K562 (cell line): ENCODE measurements at regions not wholly inside any gene's neighbourhood (a gene's known extent, or its start where the extent isn't known, plus 50 kb on each side); places are given as distances from the start of the nearest gene placed in this dataset.

Experiments
- CREB3 ChIP-seq: fragments of 450-650 bp; conservative IDR thresholded peaks from 2 replicates; pipeline ENCODE4 v1.6.1; 2016; ENCODE audit warnings: missing genetic modification characterization, low read depth, mild to moderate bottlenecking, missing compliant biosample characterization, moderate library complexity
- PCBP2 ChIP-seq: fragments of 200-400 bp; formaldehyde crosslinking; IDR thresholded peaks from 2 replicates; pipeline ENCODE4 v1.6.1; 2018; ENCODE audit warnings: low read length, low read depth, mild to moderate bottlenecking, moderate library complexity; ENCODE audit not compliant: poor library complexity, severe bottlenecking
- PPARD ChIP-seq: fragments of 250-450 bp; sonication (Bioruptor Pico); IDR thresholded peaks from 2 replicates; pipeline ENCODE4 v1.8.0; 2022; ENCODE audit warnings: inconsistent platforms, mild to moderate bottlenecking, moderate library complexity
- PTBP1 ChIP-seq: fragments of 200-400 bp; formaldehyde crosslinking; IDR thresholded peaks from 2 replicates; pipeline ENCODE4 v1.6.1; 2017; ENCODE audit warnings: low read depth, low read length
- RAD51 ChIP-seq: fragments of 450-650 bp; IDR thresholded peaks from 2 replicates; pipeline ENCODE4 v1.7.1; 2016; ENCODE audit warnings: low read depth, mild to moderate bottlenecking, borderline replicate concordance
- RB1 ChIP-seq: fragments of 450-650 bp; IDR thresholded peaks from 2 replicates; pipeline ENCODE4 v1.6.1; 2017; ENCODE audit warnings: low read depth, mild to moderate bottlenecking
- RFX5 ChIP-seq: IDR thresholded peaks from 2 replicates; pipeline ENCODE4 v1.6.1; 2011; ENCODE audit warnings: low read depth, mild to moderate bottlenecking, improper control_type of control experiment, low read length
- ZFP36 ChIP-seq: fragments of 150-350 bp; IDR thresholded peaks from 2 replicates; pipeline ENCODE4 v1.6.1; 2018; ENCODE audit warnings: low read length, low read depth; ENCODE audit not compliant: partially characterized antibody
- ZNF589 ChIP-seq: fragments of 200-800 bp; sonication (Bioruptor generic); IDR thresholded peaks from 2 replicates; pipeline ENCODE4 v1.6.1; 2016; ENCODE audit warnings: low read depth, missing genetic modification characterization, missing compliant biosample characterization
- TF ChIP-seq, protein P1 (sequence below), 3 experiments: IDR thresholded peaks in 2 of 3; conservative IDR thresholded peaks in 1 of 3; 2 replicates each; pipeline ENCODE4 v1.5.1; 2011 to 2012; ENCODE audit warnings: low read length in 3 of 3, mild to moderate bottlenecking in 3 of 3, control low read depth in 2 of 3, improper control_type of control experiment in 1 of 3, inconsistent platforms in 1 of 3, low read depth in 1 of 3, mixed read lengths in 1 of 3, moderate library complexity in 1 of 3; ENCODE audit not compliant: insufficient read depth in 2 of 3

GRCh38 chr17:79470754-79471153 lies 140.1 kb downstream of the RBFOX3 start:
- TF ChIP-seq RAD51: no peak
- no peak for TF ChIP-seq RB1
- TF ChIP-seq PTBP1: no peak
- no peak for TF ChIP-seq ZNF589 (CRISPR knock-in tag)
- no peak for TF ChIP-seq ZFP36
- TF ChIP-seq, protein P1, sequence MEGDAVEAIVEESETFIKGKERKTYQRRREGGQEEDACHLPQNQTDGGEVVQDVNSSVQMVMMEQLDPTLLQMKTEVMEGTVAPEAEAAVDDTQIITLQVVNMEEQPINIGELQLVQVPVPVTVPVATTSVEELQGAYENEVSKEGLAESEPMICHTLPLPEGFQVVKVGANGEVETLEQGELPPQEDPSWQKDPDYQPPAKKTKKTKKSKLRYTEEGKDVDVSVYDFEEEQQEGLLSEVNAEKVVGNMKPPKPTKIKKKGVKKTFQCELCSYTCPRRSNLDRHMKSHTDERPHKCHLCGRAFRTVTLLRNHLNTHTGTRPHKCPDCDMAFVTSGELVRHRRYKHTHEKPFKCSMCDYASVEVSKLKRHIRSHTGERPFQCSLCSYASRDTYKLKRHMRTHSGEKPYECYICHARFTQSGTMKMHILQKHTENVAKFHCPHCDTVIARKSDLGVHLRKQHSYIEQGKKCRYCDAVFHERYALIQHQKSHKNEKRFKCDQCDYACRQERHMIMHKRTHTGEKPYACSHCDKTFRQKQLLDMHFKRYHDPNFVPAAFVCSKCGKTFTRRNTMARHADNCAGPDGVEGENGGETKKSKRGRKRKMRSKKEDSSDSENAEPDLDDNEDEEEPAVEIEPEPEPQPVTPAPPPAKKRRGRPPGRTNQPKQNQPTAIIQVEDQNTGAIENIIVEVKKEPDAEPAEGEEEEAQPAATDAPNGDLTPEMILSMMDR (IDR thresholded peaks at IDR 0.05 in 2 of 3, conservative IDR thresholded peaks at IDR 0.05 in 1 of 3; ENCODE audit: insufficient read depth in 2 of 3, low read depth in 1 of 3, low read length in 3 of 3): no peak
- TF ChIP-seq PCBP2: no peak
- no peak for TF ChIP-seq RFX5
- no peak for TF ChIP-seq CREB3
- no peak for TF ChIP-seq PPARD (CRISPR knock-in tag)
